NCI-H2107 treated with DMSO at 0.1 percent for 48 hours (cell line): ENCODE measurements at regions not wholly inside any gene's neighbourhood (a gene's known extent, or its start where the extent isn't known, plus 50 kb on each side); places are given as distances from the start of the nearest gene placed in this dataset.

Source experiments
- DNase-seq: peaks from one replicate; lab custom pipeline; 2025; ENCODE audit not compliant: unreplicated experiment; lab: John Stamatoyannopoulos, UW

DNA sequence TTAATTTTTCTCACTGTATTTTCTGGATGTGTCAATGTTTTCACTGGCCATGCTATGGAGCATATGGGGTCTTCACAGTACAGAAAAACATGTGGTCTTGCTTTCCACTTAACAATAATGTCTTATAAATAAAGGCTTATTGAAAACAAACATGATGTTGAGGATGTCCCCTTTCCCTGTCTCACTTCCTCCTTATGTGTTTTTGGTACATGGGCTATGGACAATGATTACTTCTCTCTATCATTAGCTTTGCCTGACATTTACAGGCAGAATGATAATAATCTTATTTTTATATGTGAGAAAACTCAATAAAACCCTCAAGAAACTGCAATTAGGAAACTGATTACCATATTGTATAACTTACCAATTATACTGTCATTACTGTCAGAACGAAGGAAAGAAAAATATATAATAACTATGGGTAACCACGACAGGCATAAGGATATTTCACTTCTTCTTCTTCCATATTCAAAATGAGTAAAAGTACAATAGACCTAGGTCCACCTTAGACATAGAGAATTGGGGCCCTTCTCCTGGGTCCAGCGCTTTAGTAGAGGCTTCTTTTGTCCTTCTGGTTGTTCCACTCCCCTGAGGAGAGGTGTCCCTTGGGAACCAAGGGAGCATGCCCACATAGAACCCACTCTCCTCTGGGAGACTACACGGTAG is 375.0 kb downstream of the MAN2A1 start:
- no peak for DNase-seq

DNA sequence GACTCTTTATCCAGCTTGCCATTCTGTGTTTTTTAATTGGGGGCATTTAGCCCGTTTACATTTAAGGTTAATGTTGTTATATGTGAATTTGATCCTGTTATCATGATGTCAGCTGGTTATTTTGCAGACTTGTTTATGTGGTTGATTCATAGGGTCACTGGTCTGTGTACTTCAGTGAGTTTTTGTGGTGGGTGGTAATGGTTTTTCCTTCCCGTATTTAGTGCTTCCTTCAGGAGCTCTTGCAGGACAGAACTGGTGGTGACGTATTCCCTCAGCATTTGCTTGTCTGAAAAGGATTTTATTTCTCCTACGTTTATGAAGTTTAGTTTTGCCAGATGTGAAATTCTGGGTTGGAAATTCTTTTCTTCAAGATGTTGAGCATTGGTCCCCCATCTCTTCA is 381.1 kb downstream of the MAN2A1 start:
- no peak for DNase-seq

DNA sequence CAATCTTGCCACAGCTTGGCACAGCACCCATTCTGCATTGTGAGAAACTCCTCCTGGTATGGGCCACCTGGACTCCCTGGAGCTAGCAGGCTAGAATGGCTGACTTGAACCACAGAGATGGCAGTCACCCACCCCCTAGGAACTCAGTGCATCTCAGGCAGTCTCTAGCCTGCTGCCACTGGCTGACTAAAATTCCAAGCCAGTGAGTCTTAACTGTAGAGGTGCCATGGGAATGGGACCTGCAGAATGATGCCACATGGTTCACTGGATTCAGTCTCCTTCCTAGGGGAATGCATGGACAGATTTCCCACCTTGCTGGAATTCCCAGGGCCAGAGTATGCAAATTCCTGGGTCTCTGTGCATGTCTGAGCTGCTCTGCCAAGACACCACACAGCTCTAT is 382.9 kb downstream of the MAN2A1 start:
- no peak for DNase-seq

DNA sequence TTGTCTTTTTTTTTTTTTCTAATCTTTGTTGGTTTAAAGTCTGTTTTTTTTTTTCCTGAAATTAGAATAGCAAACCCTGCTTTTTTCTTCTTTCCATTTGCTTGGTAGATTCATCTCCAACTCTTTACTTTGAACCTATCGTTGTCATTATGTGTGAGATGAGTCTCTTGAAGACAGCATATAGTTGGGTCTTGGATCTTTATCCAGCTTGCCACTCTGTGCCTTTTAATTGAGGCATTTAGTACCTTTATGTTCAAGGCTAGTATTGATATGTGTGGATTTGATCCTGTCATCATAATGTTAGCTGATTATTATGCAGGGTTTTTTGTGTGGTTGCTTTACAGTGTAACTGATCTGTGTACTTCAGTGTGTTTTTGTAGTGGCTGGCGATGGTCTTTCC is 383.8 kb downstream of the MAN2A1 start:
- DNase-seq = no peak

DNA sequence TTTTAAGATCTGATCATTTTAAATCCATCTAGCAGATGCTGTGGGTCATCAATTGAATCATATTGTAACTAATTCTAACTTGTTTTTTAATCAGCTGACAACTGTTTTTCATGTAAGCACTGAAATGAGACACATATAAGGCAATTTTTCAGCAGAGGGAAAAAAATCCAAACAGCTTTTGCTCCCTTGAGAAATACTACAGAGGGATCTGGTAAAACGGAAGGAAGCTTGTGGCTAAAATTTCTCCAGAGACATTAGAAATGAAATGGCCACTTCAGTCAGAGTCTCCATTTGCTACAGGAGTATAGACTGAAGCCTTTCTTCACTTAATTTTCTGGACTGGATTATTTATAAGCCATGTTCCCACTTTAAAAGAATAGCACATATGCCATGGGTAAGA is 385.9 kb downstream of the MAN2A1 start:
- DNase-seq = no peak

DNA sequence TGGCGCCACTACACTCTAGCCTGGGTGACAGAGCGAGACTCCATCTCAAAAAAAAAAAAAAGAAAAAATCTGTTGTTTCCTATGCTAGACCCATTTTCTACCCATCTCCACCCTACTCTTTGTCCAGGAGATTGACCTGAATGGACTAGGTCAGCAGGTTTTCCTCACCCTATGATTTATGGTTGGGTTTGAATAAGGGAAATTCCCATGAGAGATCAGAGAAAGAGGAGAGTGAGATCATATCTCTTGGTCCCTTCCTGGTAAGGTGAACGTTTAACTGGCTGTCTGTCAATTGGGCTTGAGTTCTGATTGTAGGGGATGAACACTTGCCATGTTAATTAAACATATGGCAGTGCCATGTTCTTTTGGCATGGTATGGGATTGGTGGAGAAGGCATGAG is 387.4 kb downstream of the MAN2A1 start:
- DNase-seq = no peak

DNA sequence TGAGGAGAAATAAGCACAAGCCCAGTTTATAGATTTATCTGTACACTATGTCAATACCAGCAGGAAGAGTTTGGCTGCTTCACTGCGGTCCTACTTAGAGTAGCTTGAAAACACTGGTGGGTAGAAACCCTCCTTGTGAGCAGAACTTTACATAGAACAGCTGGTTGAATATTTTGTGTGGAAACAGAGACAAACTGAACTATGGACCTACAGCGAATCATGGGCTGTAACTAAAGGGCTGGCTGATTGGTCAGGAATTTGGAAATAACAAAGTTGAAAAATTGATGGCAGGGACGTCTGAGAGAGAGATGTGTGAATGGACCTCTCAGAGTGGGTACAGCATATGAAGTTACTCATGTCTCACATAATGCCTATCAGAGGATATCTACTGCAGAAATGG is 392.5 kb downstream of the MAN2A1 start:
- no peak for DNase-seq

DNA sequence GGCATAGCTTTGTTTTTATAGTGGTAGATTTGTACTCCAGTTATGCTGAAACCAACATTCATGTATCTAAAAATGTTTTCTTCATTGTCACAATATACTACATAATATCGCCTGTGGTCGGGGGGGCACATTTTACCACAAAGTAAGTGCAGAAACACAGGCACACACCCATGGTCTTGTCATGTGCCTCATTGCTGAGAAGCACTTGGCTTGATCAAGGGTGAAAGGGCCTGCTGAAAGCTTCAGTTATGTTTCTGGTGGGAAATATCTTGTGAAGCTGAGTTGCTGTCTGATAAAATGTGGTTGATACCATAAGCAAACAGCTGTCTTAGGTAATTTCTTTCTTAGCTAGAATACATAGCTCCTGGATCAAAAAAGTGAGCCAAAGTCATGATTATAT is 393.1 kb downstream of the MAN2A1 start:
- DNase-seq = no peak

DNA sequence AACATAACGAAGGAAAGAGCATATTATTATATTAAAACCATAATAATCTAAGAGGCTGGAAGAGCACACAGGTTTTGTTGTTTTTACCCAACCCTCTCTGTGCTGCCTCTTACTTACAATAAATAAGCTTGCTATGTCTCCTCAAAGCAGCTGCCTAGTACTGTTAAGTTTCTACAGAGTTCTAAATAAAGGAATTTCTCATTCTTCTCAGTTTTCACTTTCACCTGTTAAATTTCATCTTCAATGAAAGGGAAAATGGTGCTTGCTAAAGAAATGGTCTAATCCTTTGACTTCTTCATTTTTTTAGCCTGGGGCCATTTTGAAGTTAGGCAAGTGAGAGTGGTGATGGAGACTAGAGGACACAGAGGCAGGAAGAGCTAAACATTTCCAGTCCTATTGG is 396.1 kb downstream of the MAN2A1 start:
- no peak for DNase-seq

DNA sequence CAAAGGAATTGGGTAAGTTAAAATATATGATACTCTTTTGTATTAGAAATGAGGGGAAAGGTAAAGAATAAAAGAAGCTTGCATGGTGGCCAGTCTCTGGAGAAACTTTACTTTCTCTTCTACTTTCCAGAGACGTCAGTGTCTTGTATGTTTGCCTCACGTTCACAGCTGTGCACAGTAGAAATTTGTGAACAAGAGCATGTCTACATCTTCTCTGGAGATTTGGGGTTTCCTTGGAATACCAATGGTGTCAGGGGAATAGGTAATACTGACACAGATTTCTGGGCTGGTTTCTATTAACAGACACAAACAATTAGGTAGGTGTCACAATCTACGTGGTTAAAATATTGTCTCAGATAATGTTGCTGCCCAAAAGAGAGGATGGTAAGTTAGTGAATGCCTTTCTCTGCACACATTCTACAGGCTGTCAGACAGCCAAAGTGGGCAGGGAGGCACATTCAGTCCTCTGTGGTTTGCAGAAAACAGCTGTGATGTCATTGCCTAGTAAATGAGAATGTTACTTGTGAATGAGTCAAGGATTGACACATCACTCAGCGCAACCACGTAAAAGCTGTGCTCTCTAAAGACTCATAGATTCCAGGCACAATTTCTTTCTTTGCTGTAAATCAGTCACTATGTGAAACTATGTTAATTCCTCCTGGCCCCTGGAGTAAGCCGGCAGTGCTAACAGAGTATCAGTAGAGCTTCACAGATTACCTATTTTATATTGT is 397.1 kb downstream of the MAN2A1 start:
- peak; percentile 1 for DNase-seq

DNA sequence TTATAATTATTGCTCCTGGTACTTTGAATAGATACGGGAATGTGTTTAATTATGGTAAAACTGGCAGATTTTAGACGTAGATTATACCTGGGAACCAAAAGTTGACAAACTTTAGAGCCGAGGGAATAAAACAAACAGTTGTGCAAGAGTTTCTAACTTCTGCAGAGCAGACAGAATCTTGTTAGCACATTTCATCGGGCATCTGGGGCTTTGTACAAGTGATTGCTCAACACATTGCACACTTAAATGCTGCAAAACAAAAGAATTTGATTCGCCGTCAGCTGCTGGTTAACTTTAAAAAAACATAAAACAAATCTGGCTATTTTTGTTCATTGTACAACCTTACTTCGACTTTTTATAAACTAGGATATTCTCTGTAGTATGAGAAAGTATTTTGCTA is 398.1 kb downstream of the MAN2A1 start:
- DNase-seq = no peak

DNA sequence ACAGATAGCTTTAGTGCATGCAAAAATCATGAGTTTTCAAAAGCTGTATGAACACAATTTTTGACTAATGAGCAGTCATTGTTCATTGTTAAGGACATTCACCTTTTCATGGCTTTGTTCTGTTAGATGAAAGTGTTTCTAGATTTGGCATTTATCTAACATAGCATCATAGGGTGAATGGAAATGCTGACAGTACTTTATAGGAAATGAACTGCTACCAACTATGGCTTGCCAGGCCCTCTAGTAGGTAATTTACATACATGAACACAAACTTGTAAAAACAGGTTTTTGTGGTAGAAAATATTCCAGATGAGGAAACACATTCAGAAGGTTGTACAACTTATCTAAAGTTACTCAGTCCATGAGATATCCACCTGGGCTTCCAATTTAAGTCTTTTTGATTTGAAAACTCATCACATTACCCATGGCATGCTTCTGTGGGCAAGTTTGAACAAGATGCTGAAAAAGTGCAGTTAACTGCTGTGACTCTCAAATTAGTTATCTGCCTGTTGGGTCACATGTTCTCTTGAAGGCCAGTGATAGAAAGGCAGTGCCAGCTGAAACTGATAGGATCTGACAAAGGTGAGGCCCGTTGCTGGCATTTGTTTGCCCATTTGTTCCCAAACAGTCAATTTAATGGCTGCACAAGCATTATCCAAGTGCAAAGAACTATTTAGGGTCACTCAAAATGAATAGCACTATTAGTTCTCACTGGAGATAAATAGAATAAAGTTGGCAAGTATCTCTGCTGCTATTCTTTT is 399.1 kb downstream of the MAN2A1 start:
- no peak for DNase-seq

DNA sequence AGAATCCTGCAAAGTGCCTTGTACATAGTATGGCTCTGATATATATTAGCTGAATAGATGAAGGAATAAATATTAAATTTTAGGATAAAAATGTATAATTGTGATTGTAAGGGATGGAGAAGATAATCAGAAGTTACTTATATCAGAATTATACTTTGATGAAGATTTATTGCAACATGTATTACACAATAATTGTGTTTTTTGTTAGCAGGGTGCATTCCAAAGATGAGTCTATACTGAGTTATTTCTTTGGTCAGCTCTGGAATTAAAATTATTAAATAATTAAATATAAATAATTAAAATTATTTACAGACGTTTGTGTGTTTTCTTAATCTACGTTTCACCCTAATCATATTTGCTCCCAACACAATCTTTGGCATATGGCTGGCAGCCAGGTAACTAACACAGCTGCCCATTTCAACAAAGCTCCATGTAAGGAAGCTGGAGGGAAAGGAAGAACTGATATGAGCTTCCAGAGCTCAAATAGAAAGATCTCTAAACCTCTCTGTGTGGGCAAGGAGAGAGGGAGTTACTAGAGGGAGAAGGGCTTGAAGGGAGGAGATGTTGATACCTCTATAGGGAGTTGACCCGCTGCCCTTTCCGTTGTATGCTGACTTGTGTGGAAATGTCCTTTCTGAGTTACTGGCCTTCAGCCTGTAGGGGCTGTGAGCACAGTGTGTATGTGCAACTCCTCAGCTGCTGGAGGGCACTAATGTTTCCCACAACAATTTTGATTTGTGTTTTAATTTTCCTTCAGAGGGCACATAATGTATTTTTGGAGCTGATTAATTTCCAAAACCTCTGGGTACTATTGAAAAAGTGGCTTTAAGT is 403.4 kb downstream of the MAN2A1 start:
- no peak for DNase-seq

DNA sequence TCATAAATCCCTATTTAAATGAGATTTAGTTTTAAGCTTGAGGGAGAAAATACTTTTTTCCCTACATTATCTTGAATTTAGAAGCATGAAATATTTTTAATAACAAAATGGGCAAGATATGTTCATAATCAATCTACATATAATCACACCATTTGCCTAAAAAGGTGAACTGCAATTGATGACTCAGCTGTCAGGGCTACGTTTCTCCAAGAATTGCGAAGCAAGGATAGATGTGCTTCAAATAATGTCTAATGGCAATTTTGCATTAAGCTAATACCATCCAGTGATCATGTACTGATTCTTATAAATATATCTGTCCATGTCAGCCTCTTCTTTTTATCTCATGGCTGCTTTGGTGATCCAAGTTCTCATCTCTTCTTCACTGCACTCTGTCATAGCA is 404.4 kb downstream of the MAN2A1 start:
- no peak for DNase-seq

DNA sequence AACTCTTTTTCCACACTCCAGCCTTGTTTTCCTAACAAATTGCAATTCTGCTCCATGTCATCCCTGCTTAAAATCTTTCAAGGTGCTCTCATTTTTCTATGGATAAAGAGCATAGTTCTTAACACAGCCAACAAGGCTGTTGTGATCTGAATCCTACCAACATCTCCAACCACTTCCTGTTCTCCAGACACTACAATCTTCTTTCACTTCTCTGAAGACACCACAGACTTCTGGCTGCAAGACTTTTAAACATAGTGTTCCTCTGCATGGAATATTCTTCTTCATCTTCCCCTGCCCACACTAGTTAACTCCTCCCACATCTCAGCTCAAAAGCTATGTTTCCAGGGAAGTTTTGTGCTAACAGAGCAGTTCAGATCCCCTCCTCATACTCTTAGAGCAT is 404.8 kb downstream of the MAN2A1 start:
- DNase-seq = no peak

DNA sequence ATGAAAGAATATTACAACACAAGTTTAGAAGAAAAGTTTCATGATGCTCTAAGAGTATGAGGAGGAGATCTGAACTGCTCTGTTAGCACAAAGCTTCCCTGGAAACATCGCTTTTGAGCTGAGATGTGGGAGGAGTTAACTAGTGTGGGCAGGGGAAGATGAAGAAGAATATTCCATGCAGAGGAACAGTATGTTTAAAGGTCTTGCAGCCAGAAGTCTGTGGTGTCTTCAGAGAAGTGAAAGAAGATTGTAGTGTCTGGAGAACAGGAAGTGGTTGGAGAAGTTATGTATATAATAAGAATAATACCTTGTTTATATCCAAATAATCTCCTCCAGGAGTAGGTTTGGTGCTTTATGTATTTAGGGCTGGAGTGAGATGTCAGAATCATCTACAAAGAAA is 406.7 kb downstream of the MAN2A1 start:
- no peak for DNase-seq

DNA sequence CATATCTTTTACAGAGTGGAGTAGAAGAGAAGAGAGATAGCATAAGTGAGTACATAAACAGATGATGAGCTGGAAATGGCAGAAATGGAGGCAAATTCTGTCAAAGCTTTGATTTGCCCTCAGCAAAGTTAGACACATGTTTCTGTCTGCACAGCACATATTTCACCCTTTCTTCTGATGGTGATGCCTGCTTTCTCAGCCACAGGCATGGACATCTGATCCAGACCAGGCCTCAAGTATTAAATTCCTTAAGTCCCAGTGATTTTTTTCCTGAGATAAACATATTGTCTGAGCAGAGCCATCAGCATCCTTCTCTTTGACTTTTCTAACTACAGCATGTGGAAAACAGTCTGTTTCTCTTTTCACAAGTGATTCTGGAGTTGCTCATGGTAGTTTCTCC is 409.8 kb downstream of the MAN2A1 start:
- DNase-seq = no peak

DNA sequence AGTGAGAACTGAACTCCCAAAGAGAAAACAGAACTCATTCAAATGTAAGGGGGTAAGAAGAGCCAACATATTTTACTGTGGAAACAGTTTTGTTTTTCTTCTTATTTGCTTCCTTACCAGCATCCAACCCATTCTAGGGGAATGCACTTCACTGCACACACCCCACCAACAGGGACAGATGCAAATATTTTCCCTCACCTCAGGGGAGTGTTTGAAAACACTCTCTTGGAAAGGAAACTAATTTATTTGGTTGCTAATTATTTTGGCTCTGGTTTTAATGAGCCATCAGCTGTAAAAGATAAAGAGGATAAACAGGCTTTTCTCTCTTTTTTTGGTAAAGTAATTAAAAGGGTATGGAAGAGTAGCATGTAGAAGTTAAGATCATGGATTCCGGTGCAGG is 413.4 kb downstream of the MAN2A1 start:
- DNase-seq = no peak

DNA sequence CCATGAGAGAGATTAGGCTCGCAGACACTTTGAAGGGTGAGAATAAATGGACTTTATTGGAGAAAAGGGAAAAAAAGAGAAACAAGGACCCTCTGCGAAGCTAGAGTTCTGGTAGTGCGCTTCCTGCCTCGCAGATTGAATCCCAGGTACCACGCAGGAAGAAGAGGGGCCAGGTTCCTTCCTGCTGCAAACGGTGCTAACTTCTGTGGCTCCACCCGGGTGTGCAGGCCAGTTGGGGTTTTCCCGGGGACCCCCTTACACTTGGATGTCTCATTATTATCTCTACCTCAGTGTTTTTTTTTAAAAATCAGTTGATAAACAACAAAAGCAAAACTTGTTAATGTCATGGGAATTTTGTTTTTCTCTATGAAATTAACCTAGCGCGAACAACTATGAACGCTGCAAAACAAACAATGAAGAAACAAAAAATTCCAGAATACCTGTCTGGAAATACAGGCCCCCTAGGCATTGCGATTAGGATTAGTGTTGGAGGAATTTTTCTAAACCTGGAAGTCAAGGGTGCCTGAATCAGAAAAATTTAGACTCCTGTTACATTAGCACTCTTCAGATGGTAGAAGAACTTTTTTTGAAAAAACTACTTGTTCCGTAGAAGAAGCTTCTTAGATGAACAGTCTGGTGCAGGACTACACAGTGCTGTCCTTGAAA is 414.5 kb downstream of the MAN2A1 start:
- DNase-seq = no peak

DNA sequence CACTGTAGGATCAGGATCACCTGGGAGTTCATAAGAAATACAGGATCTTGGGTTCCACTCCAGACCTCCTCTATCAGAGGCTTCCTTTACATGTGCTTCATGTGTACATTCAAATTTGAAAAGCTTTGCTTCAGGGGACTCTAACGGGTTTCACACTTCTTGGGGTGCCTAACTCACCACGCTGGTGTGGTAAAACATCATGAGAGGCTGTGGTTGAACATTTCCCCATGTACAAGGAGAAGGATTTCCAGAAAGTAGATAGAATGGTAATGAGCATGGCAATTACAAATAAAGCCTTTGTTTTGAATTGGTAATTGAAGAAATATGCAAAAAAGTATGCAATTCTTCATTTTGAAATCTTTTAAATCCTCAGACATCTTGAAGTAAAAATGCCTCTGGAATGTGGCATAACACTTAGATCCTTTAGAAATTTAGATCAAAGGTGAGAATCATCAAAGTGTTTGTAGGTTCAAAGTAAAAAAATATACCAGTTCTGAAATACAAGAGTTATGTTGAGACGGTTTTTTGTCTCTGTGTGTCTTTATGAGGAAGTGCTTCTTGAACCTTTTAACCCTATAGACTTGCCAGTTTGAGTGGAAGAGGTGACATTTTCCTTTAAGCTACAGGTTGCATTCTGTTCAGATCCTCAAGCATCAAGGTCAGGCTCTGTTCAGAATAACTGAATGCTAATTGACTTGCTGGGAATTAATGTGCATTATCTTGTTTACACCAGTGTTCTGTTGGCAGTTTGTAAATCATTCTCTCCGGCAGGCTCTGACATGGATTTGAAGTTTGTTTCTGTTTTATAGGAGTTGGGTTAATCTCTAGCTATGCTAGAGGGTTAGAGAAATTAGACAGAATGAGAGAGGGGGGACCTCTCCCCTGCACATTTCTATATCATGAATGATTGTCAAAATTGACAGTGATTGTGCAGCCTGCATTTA is 415.3 kb downstream of the MAN2A1 start:
- no peak for DNase-seq
